Stimulated activated CD4-positive, alpha-beta T cell treated with anti-CD3 and anti-CD28 coated beads, TNF-alpha, amount 100 ng/mL, for 48 hours (primary cell): ENCODE measurements at regions not wholly inside any gene's neighbourhood (a gene's known extent, or its start where the extent isn't known, plus 50 kb on each side); places are given as distances from the start of the nearest gene placed in this dataset.

Experiments used
- DNase-seq, 3 donors: peaks; one replicate each; pipeline ENCODE4 v3.0.0-alpha.2; 2020; ENCODE audit warnings: low read depth in 3 of 3

- DNase-seq, result no peak
Observed at GRCh38 chr2:4576075-4576474, 872.7 kb downstream of the DCDC2C start.

- DNase-seq, result no peak
Observed at GRCh38 chr2:4579977-4580376, 876.6 kb downstream of the DCDC2C start.

GRCh38 chr2:4585057-4585635 lies 881.8 kb downstream of the DCDC2C start:
- DNase-seq, result no peak

- DNase-seq, result no peak
Observed at GRCh38 chr2:4588606-4589005, 885.2 kb downstream of the DCDC2C start.

- DNase-seq, result no peak
Observed at GRCh38 chr2:4591261-4591660, 887.9 kb downstream of the DCDC2C start.

- no peak for DNase-seq
Observed at GRCh38 chr2:4597400-4597799, 894.0 kb downstream of the DCDC2C start.

GRCh38 chr2:4604767-4605166 lies 901.4 kb downstream of the DCDC2C start:
- DNase-seq, result no peak

- DNase-seq, result no peak
Observed at GRCh38 chr2:4618141-4618540, 914.8 kb downstream of the DCDC2C start.

GRCh38 chr2:4618630-4619228 lies 915.4 kb downstream of the DCDC2C start:
- no peak for DNase-seq

- no peak for DNase-seq
Observed at GRCh38 chr2:4628998-4629501, 925.7 kb downstream of the DCDC2C start.

- no peak for DNase-seq
Observed at GRCh38 chr2:4635289-4635688, 931.9 kb downstream of the DCDC2C start.

GRCh38 chr2:4653991-4654390 lies 950.6 kb downstream of the DCDC2C start:
- DNase-seq, result no peak

GRCh38 chr2:4656326-4656725 lies 953.0 kb downstream of the DCDC2C start:
- DNase-seq, result no peak

- DNase-seq, result no peak
Observed at GRCh38 chr2:4662161-4662779, 958.9 kb downstream of the DCDC2C start.

GRCh38 chr2:4668381-4668780 lies 965.0 kb downstream of the DCDC2C start:
- no peak for DNase-seq

GRCh38 chr2:4670331-4670730 lies 967.0 kb downstream of the DCDC2C start:
- DNase-seq, result no peak

- DNase-seq, result no peak
Observed at GRCh38 chr2:4673025-4673489, 969.7 kb downstream of the DCDC2C start.

- peak in 1 of 3 donors; percentile 11 for DNase-seq
Observed at GRCh38 chr2:4674007-4674406, 970.6 kb downstream of the DCDC2C start.

- no peak for DNase-seq
Observed at GRCh38 chr2:4675295-4675694, 971.9 kb downstream of the DCDC2C start.

GRCh38 chr2:4678927-4679326 lies 975.6 kb downstream of the DCDC2C start:
- no peak for DNase-seq

- no peak for DNase-seq
Observed at GRCh38 chr2:4679391-4679790, 976.0 kb downstream of the DCDC2C start.

- no peak for DNase-seq
Observed at GRCh38 chr2:4684921-4685320, 981.5 kb downstream of the DCDC2C start.

- no peak for DNase-seq
Observed at GRCh38 chr2:4690913-4691312, 987.5 kb downstream of the DCDC2C start.
